Caco-2 (cell line): ENCODE measurements at regions not wholly inside any gene's neighbourhood (a gene's known extent, or its start where the extent isn't known, plus 50 kb on each side); places are given as distances from the start of the nearest gene placed in this dataset.

ENCODE experiments used
- BruUV-seq: library from RNA; stranded (reverse); fragments of 400-500 nt; replicated peaks from 2 replicates; lab custom pipeline; 2021; lab: Mats Ljungman, UMichigan
- CTCF ChIA-PET: fragments of 300-600 bp; sonication (Branson Sonifier 250); formaldehyde crosslinking; loops from one replicate; lab custom pipeline; 2022; ENCODE audit warnings: antibody characterized with exemption; lab: Charles Lee
- POLR2A ChIA-PET: fragments of 300-600 bp; sonication (Branson Sonifier 250); formaldehyde crosslinking; loops from one replicate; lab custom pipeline; 2022; ENCODE audit warnings: antibody characterized with exemption; lab: Charles Lee
- DNase-seq, 2 experiments: peaks; one replicate each; pipeline versions ENCODE4 v3.0.0 to v3.0.0-alpha.2; 2020 to 2022
- H3K27me3 ChIP-seq: replicated peaks from 2 replicates; pipeline ENCODE4 v1.6.0; 2011; ENCODE audit warnings: low read length; ENCODE audit not compliant: control insufficient read depth, insufficient read depth
- H3K36me3 ChIP-seq: 2 replicates; pipeline ENCODE4 v1.5.1; 2011; ENCODE audit warnings: low read length; ENCODE audit not compliant: control insufficient read depth, insufficient read depth
- H3K4me1 ChIP-seq: fragments of 250-450 bp; sonication (Bioruptor Pico); 2 replicates; pipeline ENCODE4 v1.5.1; 2020; ENCODE audit warnings: mild to moderate bottlenecking
- H3K4me3 ChIP-seq: 2 replicates; pipeline ENCODE4 v1.5.1; 2011; ENCODE audit warnings: low read depth, mild to moderate bottlenecking, control low read depth, low read length
- H3K9me3 ChIP-seq: fragments of 250-450 bp; sonication (Bioruptor Pico); 2 replicates; pipeline ENCODE4 v1.5.1; 2020; ENCODE audit warnings: mild to moderate bottlenecking, moderate library complexity
- H3K27ac Mint-ChIP-seq: one replicate; pipeline ENCODE4 v1.8.0; 2022; ENCODE audit warnings: mixed read lengths; ENCODE audit not compliant: unreplicated experiment
- H3K27me3 Mint-ChIP-seq: one replicate; pipeline ENCODE4 v1.8.0; 2022; ENCODE audit warnings: mixed read lengths; ENCODE audit not compliant: insufficient read depth, unreplicated experiment
- H3K36me3 Mint-ChIP-seq: one replicate; pipeline ENCODE4 v1.8.0; 2022; ENCODE audit warnings: mild to moderate bottlenecking, mixed read lengths; ENCODE audit not compliant: insufficient read depth, unreplicated experiment
- H3K4me1 Mint-ChIP-seq: one replicate; pipeline ENCODE4 v1.8.0; 2022; ENCODE audit warnings: low read depth, mixed read lengths; ENCODE audit not compliant: unreplicated experiment
- H3K4me3 Mint-ChIP-seq: one replicate; pipeline ENCODE4 v1.8.0; 2022; ENCODE audit warnings: mild to moderate bottlenecking, moderate library complexity, mixed read lengths; ENCODE audit not compliant: unreplicated experiment
- H3K9me3 Mint-ChIP-seq: one replicate; pipeline ENCODE4 v1.8.0; 2022; ENCODE audit warnings: mixed read lengths; ENCODE audit not compliant: unreplicated experiment
- intact Hi-C: fragments of 100-400 bp; cut with micrococcal nuclease; formaldehyde crosslinking; loops from one replicate; pipeline ENCODE4 v1.10.0; 2022; ENCODE audit not compliant: unreplicated experiment
- TF ChIP-seq, protein P1 (sequence below), 2 experiments: fragments of 200-600 bp in 1 of 2; IDR thresholded peaks; 1 replicate in 1 of 2; 2 replicates in 1 of 2; pipeline versions ENCODE4 v1.5.1 to v1.8.0; 2011 to 2022; ENCODE audit warnings: antibody characterized with exemption in 1 of 2, control low read depth in 1 of 2, inconsistent platforms in 1 of 2, low read depth in 1 of 2, low read length in 1 of 2, mild to moderate bottlenecking in 1 of 2, moderate library complexity in 1 of 2; ENCODE audit not compliant: insufficient read depth in 1 of 2, severe bottlenecking in 1 of 2, unreplicated experiment in 1 of 2

DNA sequence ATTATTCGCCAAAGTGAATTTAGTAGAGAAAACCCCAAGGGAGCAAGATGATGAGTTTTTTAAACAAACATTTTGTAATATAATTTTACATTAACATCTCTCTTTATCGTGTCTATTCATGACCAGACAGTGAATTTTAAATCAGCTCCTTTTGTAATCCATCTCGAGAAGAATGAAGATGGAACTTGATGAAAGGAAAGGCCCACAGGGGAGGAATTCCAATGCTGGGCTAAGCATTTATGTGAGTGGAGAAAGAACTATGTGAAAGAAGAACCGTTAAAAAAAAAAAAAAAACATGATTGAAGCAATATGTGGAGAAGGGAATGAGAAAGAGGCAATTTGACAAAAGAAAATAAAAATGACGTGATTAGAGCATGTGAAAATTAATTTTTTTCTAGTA is 170.6 kb downstream of the KCTD12 start:
- no peak for DNase-seq
- no peaks in the 10 kb centered on the region for H3K27me3 ChIP-seq
- ChIA-PET POLR2A (no interaction called here), CTCF (no interaction called here)
- TF ChIP-seq, protein P1, sequence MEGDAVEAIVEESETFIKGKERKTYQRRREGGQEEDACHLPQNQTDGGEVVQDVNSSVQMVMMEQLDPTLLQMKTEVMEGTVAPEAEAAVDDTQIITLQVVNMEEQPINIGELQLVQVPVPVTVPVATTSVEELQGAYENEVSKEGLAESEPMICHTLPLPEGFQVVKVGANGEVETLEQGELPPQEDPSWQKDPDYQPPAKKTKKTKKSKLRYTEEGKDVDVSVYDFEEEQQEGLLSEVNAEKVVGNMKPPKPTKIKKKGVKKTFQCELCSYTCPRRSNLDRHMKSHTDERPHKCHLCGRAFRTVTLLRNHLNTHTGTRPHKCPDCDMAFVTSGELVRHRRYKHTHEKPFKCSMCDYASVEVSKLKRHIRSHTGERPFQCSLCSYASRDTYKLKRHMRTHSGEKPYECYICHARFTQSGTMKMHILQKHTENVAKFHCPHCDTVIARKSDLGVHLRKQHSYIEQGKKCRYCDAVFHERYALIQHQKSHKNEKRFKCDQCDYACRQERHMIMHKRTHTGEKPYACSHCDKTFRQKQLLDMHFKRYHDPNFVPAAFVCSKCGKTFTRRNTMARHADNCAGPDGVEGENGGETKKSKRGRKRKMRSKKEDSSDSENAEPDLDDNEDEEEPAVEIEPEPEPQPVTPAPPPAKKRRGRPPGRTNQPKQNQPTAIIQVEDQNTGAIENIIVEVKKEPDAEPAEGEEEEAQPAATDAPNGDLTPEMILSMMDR (IDR thresholded peaks at IDR 0.05; ENCODE audit: insufficient read depth in 1 of 2, low read depth in 1 of 2, low read length in 1 of 2, severe bottlenecking in 1 of 2, unreplicated experiment in 1 of 2): no peak
- Mint-ChIP-seq H3K36me3 (no peaks in the 10 kb centered on the region), H3K4me1 (no peaks in the 10 kb centered on the region), H3K27me3 (peaks cover 7% of the 10 kb centered on the region), H3K9me3 (no peaks in the 10 kb centered on the region), H3K4me3 (no peak overlapping the region), H3K27ac (no peak overlapping the region)
- no peaks in the 10 kb centered on the region for H3K36me3 ChIP-seq
- intact Hi-C loops: no loop called here
- H3K9me3 ChIP-seq: no peaks in the 10 kb centered on the region
- no peak overlapping the region for H3K4me3 ChIP-seq
- 0 out of 2 replicates have a peak, but pooled peaks cover 8% of the 10 kb centered on the region for H3K4me1 ChIP-seq
- no TSS peak for BruUV-seq

DNA sequence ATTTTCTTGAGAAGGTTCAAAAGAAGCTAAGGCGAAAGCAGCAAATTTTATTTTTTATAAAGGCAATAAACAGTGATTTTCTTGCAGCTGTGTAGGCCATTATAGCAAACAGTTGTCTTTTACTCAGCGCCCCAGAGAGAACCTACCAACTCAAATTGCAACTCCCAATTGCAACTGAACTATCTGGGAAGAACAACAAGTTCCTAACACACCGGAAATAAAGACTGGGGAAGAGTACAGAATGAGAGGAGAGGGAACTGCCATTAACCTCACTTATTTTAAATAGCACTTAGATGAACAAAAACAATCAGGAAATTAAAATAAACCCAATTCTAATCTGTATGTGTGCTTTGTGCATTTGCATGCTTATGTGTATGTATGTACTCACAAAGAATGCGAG is 171.1 kb downstream of the KCTD12 start:
- DNase-seq: no peak
- H3K4me3 ChIP-seq: no peak overlapping the region
- Mint-ChIP-seq H3K36me3 (no peaks in the 10 kb centered on the region), H3K4me3 (no peak overlapping the region), H3K4me1 (no peaks in the 10 kb centered on the region), H3K9me3 (no peaks in the 10 kb centered on the region), H3K27ac (no peak overlapping the region), H3K27me3 (peaks cover 9% of the 10 kb centered on the region)
- BruUV-seq: no TSS peak
- TF ChIP-seq, protein P1 (IDR thresholded peaks at IDR 0.05; ENCODE audit: insufficient read depth in 1 of 2, low read depth in 1 of 2, low read length in 1 of 2, severe bottlenecking in 1 of 2, unreplicated experiment in 1 of 2): no peak
- ChIA-PET CTCF (no interaction called here), POLR2A (no interaction called here)
- no peaks in the 10 kb centered on the region for H3K36me3 ChIP-seq
- intact Hi-C loops: no loop called here
- H3K27me3 ChIP-seq: no peaks in the 10 kb centered on the region
- 0 out of 2 replicates have a peak, but pooled peaks cover 3% of the 10 kb centered on the region for H3K4me1 ChIP-seq
- H3K9me3 ChIP-seq: no peaks in the 10 kb centered on the region

DNA sequence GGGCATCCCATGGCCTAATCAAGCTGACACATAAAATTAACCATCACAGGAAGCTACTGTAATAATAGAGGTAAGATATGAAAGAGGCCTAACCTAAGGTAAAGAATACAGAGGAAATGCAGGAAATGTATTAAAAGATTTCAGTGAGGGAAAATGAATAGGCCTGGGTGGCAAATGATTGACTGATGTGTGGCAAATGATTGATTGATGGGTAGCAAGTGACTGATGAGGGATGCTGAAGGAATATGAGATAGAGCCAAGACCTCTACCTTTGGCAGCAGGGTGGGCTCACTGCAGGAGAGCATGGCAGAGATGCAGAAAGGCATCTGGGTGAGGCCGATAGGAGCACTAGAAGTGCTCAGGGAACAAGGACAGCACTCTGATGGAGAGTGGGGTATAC is 172.9 kb downstream of the KCTD12 start:
- H3K4me1 ChIP-seq: no peaks in the 10 kb centered on the region
- no peak overlapping the region for H3K27ac Mint-ChIP-seq
- intact Hi-C loops: no loop called here
- H3K9me3 ChIP-seq: no peaks in the 10 kb centered on the region
- no peaks in the 10 kb centered on the region for H3K36me3 ChIP-seq
- peaks cover 11% of the 10 kb centered on the region for H3K27me3 Mint-ChIP-seq
- no peak overlapping the region for H3K4me3 ChIP-seq
- BruUV-seq: no TSS peak
- TF ChIP-seq, protein P1 (IDR thresholded peaks at IDR 0.05; ENCODE audit: insufficient read depth in 1 of 2, low read depth in 1 of 2, low read length in 1 of 2, severe bottlenecking in 1 of 2, unreplicated experiment in 1 of 2): no peak
- no peaks in the 10 kb centered on the region for H3K4me1 Mint-ChIP-seq
- no peaks in the 10 kb centered on the region for H3K9me3 Mint-ChIP-seq
- CTCF ChIA-PET: no interaction called here
- H3K36me3 Mint-ChIP-seq: no peaks in the 10 kb centered on the region
- H3K4me3 Mint-ChIP-seq: no peak overlapping the region
- no peaks in the 10 kb centered on the region for H3K27me3 ChIP-seq
- DNase-seq: no peak
- POLR2A ChIA-PET: no interaction called here
